Gastrocnemius medialis (tissue), 4 donors: ENCODE measurements at regions not wholly inside any gene's neighbourhood (a gene's known extent, or its start where the extent isn't known, plus 50 kb on each side); places are given as distances from the start of the nearest gene placed in this dataset.

ENCODE experiments used
- ATAC-seq, 2 donors: fragments of 150-250 bp; one replicate each; pipeline ENCODE4 v1.9.1; 2016
- DNase-seq, 2 donors: peaks; one replicate each; pipeline ENCODE4 v3.0.0-alpha.2; 2019
- H3K27ac ChIP-seq, 4 donors: fragments of 200-600 bp; sonication (generic); 1 replicate in 1 of 4; 2 replicates in 3 of 4; pipeline ENCODE4 v1.5.1; 2016 to 2018; ENCODE audit warnings: mild to moderate bottlenecking in 2 of 4, moderate library complexity in 1 of 4
- H3K27me3 ChIP-seq, 3 donors: fragments of 200-600 bp; sonication (generic) in 2 of 3; 1 replicate in 1 of 3; 2 replicates in 2 of 3; pipeline versions ENCODE4 v1.5.1 to v1.6.0; 2016 to 2019; ENCODE audit warnings: mild to moderate bottlenecking in 1 of 3, moderate library complexity in 1 of 3
- H3K36me3 ChIP-seq, 2 donors: fragments of 200-600 bp; sonication (generic) in 1 of 2; one replicate each; pipeline ENCODE4 v1.5.1; 2017 to 2018
- H3K4me1 ChIP-seq, 2 donors: fragments of 200-600 bp; sonication (generic) in 1 of 2; one replicate each; pipeline ENCODE4 v1.5.1; 2016 to 2017; ENCODE audit warnings: mild to moderate bottlenecking in 2 of 2
- H3K4me3 ChIP-seq, 4 donors: fragments of 200-600 bp; sonication (generic) in 3 of 4; 1 replicate in 1 of 4; 2 replicates in 3 of 4; pipeline ENCODE4 v1.5.1; 2016 to 2019; ENCODE audit warnings: mild to moderate bottlenecking in 2 of 4
- H3K9me3 ChIP-seq, 3 donors: fragments of 200-600 bp; sonication (generic) in 2 of 3; 1 replicate in 1 of 3; 2 replicates in 2 of 3; pipeline ENCODE4 v1.5.1; 2016 to 2019
- POLR2A ChIP-seq, 2 donors: fragments of 450-650 bp; IDR thresholded peaks; one replicate each; pipeline ENCODE4 v1.6.1; 2017; ENCODE audit warnings: antibody characterized with exemption in 2 of 2, mild to moderate bottlenecking in 2 of 2, moderate library complexity in 2 of 2
- in situ Hi-C, 4 donors: fragments of 200-750 bp; cut with MboI; loops; one replicate each; pipeline versions ENCODE4 v1.15.0 to v1.8.0; 2017; ENCODE audit warnings: low sequenced_read_pairs in 4 of 4
- intact Hi-C: fragments of 100-400 bp; cut with DNase I; formaldehyde crosslinking; loops from one replicate; pipeline ENCODE4 v1.15.1; 2023; ENCODE audit warnings: low total_unique reads
- TF ChIP-seq, protein P1 (sequence below), 5 experiments: fragments of 450-650 bp in 3 of 5; fragments of 200-600 bp in 2 of 5; sonication (generic) in 2 of 5; IDR thresholded peaks in 4 of 5; conservative IDR thresholded peaks in 1 of 5; 1 replicate in 4 of 5; 2 replicates in 1 of 5; pipeline ENCODE4 v1.5.1; 2016 to 2019; ENCODE audit warnings: antibody characterized with exemption in 5 of 5, mild to moderate bottlenecking in 3 of 5, moderate library complexity in 3 of 5

DNA sequence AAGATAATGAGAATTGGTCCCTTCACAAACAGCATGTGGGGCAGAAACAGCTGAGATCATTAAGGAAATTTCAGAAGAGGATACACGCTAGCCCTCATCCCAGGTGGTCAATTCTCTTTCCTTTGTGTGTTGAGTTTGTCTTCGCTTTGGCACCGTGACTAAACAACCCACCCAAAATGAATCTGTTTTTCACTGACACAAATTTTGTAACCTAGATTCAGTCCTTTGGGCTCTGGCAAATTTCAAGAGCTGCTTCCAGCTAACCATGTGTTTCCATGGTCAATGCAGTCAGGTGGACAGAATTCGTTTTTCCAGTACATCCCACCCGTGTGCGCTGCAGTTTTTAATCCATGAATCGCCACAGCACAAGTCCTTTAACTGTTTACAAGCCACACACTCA, 435.4 kb downstream of the WDR72 start:
- H3K4me1 ChIP-seq, result no peaks in the 10 kb centered on the region
- no peak for ATAC-seq

DNA sequence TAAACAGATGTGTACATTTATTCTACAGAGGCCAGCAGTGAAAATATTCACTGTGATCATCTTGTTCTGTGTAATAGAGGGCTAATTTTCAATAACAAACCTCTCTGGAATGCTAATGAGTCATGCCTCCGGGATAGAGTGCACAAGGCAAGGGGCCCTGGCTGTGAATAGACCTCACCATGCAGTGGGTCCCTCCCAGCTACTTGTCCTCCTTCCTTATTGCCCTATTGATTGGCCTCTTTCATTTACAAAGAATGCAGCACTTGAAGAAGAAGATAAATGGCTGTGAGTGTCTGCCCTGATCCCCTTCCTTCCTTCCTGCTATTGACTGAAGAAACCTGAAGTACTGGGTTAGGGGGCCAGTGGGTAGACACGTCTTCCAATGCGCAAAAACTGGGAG, 436.3 kb downstream of the WDR72 start:
- intact Hi-C loops (no loop called here), in situ Hi-C loops (no loop called here)
- H3K4me3 ChIP-seq, result no peak overlapping the region
- DNase-seq (no peak), ATAC-seq (no peak)
- H3K4me1 ChIP-seq, result no peaks in the 10 kb centered on the region
- H3K27me3 ChIP-seq, result no peaks in the 10 kb centered on the region
- TF ChIP-seq POLR2A (IDR thresholded peaks at IDR 0.05), result no peak
- TF ChIP-seq, protein P1, sequence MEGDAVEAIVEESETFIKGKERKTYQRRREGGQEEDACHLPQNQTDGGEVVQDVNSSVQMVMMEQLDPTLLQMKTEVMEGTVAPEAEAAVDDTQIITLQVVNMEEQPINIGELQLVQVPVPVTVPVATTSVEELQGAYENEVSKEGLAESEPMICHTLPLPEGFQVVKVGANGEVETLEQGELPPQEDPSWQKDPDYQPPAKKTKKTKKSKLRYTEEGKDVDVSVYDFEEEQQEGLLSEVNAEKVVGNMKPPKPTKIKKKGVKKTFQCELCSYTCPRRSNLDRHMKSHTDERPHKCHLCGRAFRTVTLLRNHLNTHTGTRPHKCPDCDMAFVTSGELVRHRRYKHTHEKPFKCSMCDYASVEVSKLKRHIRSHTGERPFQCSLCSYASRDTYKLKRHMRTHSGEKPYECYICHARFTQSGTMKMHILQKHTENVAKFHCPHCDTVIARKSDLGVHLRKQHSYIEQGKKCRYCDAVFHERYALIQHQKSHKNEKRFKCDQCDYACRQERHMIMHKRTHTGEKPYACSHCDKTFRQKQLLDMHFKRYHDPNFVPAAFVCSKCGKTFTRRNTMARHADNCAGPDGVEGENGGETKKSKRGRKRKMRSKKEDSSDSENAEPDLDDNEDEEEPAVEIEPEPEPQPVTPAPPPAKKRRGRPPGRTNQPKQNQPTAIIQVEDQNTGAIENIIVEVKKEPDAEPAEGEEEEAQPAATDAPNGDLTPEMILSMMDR (IDR thresholded peaks at IDR 0.05 in 4 of 5, conservative IDR thresholded peaks at IDR 0.05 in 1 of 5), result no peak
- H3K9me3 ChIP-seq, result no peaks in the 10 kb centered on the region
- no peak overlapping the region for H3K27ac ChIP-seq
- no peaks in the 10 kb centered on the region for H3K36me3 ChIP-seq

More for the DNA sequence above, 435.4 kb downstream of the WDR72 start:
- Histone ChIP-seq H3K4me3 (no peak overlapping the region), H3K36me3 (no peaks in the 10 kb centered on the region), H3K9me3 (no peaks in the 10 kb centered on the region), H3K27me3 (no peaks in the 10 kb centered on the region), H3K27ac (no peak overlapping the region)
- in situ Hi-C loops (no loop called here), intact Hi-C loops (no loop called here)
- DNase-seq, result no peak
- TF ChIP-seq, protein P1 (IDR thresholded peaks at IDR 0.05 in 4 of 5, conservative IDR thresholded peaks at IDR 0.05 in 1 of 5), result no peak
- TF ChIP-seq POLR2A (IDR thresholded peaks at IDR 0.05), result no peak

DNA sequence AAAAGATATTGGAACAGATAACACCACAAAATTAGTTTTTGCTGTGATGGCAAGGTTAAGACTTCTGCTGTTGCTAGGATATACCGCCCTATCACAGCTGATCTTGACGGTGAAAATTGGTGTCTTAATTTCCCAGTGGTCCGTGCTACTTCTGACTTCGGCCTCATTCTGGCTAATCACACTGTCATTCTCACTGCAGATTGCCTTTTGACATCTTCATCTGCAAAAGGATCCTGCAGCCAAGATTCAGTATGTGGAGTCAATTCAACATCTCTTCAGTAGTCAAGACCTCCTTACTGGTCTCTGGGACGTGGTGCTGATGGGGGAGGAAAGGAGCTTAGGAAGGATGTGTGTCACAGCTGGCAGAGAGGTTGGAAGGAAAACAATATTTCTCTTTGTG, 438.6 kb downstream of the WDR72 start:
- H3K4me1 ChIP-seq, result no peaks in the 10 kb centered on the region
- H3K9me3 ChIP-seq, result no peaks in the 10 kb centered on the region
- no peaks in the 10 kb centered on the region for H3K27me3 ChIP-seq
- no peak for TF ChIP-seq POLR2A (IDR thresholded peaks at IDR 0.05)
- TF ChIP-seq, protein P1 (IDR thresholded peaks at IDR 0.05 in 4 of 5, conservative IDR thresholded peaks at IDR 0.05 in 1 of 5), result no peak
- in situ Hi-C loops (no loop called here), intact Hi-C loops (no loop called here)
- H3K4me3 ChIP-seq, result no peak overlapping the region
- ATAC-seq (no peak), DNase-seq (no peak)
- H3K27ac ChIP-seq, result no peak overlapping the region
- no peaks in the 10 kb centered on the region for H3K36me3 ChIP-seq

DNA sequence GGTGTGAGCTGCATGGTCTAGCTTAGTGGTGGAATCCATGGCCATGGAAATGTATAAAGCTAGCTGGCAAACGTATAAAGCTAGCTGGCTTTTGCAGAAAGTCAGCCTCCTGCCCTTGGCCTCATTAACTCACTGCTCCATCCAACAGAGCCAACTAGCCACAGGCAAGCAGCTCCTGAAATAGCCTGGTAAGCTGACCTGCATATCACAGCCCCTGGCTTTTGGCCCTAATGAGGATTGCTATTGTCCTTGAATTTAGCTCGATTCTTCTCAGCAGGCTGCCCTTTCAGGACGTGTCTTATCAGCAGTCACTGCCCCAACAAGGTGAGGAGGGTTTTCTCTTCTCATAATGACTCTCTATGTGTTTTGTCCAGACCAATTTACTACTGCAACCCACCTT, 446.8 kb downstream of the WDR72 start:
- in situ Hi-C loops (no loop called here), intact Hi-C loops (no loop called here)
- no peaks in the 10 kb centered on the region for H3K27me3 ChIP-seq
- H3K4me1 ChIP-seq, result peaks cover 5 to 6% of the 10 kb centered on the region in 2 donors
- no peaks in the 10 kb centered on the region for H3K36me3 ChIP-seq
- ATAC-seq (peak in 1 of 2 donors; percentile 64), DNase-seq (peak in 1 of 2 donors; percentile 14)
- no peaks in the 10 kb centered on the region for H3K9me3 ChIP-seq
- no peak overlapping the region for H3K27ac ChIP-seq
- H3K4me3 ChIP-seq, result no peak overlapping the region
- TF ChIP-seq, protein P1 (IDR thresholded peaks at IDR 0.05 in 4 of 5, conservative IDR thresholded peaks at IDR 0.05 in 1 of 5), result no peak
- TF ChIP-seq POLR2A (IDR thresholded peaks at IDR 0.05), result no peak

DNA sequence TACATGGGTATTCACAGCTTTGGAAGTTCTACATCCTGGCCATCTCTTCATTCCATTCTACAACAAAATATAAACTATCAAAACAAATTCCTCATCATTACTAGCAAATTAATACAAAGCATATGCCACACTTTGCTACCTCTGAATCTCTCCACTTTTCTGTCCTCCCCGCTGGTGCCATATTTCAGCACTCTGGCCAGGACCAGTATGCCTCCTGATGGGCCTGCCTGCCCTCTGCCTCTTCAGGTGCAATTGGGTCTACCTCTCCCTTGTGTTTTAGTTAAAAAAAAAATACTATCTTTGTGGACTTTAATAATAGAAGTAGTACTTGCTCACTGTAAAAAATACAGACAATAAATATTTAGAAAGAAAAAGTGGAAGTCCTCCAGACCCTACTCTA, 448.8 kb downstream of the WDR72 start:
- in situ Hi-C loops, result no loop called here

More for the DNA sequence above, 448.8 kb downstream of the WDR72 start:
- Histone ChIP-seq H3K9me3 (no peaks in the 10 kb centered on the region), H3K36me3 (no peaks in the 10 kb centered on the region), H3K27me3 (no peaks in the 10 kb centered on the region), H3K4me3 (no peak overlapping the region), H3K4me1 (peaks cover 5 to 6% of the 10 kb centered on the region in 2 donors), H3K27ac (no peak overlapping the region)
- intact Hi-C loops, result no loop called here
- DNase-seq (no peak), ATAC-seq (no peak)
- TF ChIP-seq POLR2A (IDR thresholded peaks at IDR 0.05), result no peak
- TF ChIP-seq, protein P1 (IDR thresholded peaks at IDR 0.05 in 4 of 5, conservative IDR thresholded peaks at IDR 0.05 in 1 of 5), result no peak
